GM19240 (cell line): ENCODE measurements at regions not wholly inside any gene's neighbourhood (a gene's known extent, or its start where the extent isn't known, plus 50 kb on each side); places are given as distances from the start of the nearest gene placed in this dataset.

ENCODE experiments used
- DNase-seq: peaks from one replicate; pipeline ENCODE4 v3.0.0; 2011; ENCODE audit warnings: low spot score; ENCODE audit not compliant: insufficient read length

DNA sequence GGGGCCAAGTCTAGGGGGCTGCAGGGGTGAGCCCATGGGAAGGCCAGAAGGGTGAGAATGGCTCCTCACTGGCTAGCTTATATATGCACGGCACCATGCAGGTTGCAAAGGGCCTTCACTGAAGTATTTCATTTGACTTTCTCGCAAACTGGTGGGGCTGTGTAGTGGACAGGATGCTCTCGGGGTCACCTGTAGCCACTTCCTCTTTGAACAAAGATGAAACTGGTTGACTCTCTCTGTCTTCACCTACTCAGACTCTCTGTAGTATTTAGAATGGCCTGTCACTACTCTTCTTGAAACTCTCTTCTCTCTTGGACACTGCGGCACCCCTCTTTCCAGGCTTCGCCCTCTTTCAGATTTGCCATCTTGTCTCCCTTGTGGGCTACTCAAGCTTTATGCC, 560.5 kb downstream of the PKHD1 start:
- DNase-seq: no peak

DNA sequence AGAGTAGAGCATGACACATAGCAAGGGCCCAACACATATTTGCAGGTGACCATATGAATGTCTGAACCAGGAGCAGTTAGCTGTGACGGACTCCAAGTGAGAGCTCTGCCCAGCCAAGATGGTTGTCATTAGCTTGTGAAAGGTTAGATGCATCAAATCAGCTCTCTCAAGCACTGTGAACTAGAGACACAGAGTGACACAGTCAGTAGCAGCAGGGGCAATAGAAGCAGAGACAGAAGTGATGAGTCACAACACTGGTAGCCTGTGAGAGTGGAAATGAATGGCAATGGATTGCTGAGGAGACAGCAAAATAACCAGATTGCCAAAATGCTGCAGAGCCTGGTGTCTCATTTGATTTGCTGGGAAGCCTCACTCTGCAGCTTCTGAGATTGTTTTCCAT, 558.9 kb downstream of the PKHD1 start:
- DNase-seq: no peak

DNA sequence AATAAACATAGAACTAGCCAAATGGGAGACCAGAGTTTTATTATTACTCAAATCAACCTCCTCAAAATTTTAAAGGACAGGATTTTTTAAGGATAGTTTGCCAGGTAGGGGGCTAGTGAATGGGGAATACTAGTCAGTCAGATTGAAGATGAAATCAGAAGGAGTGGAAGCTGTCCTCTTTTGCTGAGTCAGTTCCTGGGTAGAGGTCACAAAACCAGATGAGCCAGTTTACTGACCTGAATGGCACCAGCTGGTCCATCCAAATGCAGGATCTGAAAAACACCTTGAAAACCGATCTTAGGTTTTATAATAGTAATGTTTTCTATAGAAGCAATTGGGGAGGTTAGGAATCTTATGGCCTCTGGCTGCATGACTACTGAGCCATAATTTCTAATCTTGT, 558.2 kb downstream of the PKHD1 start:
- DNase-seq: no peak

DNA sequence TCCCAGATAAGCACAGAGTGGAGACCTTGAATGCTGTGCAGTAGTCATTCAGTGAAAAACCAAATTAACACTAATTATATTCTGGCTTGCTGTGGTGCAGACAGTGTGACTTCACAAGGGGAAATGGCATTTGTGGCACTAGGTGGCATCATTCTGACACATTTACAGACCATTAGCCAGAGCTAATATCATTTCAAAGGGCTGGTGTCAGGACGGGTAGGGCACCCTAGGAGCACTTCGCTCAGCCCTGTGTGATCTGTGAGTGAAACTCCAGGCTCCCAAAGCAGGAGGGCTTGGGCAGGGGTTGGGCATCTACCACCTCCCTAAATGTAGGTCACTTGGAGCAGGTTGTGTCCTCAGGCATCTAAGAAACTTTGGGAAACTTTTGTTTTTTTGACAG, 555.8 kb downstream of the PKHD1 start:
- no peak for DNase-seq

DNA sequence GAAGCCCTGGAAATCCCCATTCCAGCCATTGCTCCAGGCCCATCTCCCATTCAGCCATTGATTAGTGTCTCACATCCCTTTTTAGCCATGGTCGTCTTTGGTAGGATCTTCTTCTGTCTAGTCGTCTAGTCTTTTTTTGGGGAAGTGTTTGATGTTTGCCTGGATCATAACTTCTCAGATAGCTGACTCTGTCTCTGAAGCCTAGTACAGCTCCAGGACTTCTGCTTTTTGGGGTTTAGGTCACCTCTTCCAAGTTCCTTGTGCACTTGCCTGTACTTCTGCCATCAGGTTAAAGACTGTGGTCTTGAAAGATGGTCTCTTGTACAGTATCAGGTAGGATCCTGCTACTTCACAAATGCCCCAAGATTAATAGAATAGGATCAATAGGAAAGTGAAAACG, 553.5 kb downstream of the PKHD1 start:
- no peak for DNase-seq

DNA sequence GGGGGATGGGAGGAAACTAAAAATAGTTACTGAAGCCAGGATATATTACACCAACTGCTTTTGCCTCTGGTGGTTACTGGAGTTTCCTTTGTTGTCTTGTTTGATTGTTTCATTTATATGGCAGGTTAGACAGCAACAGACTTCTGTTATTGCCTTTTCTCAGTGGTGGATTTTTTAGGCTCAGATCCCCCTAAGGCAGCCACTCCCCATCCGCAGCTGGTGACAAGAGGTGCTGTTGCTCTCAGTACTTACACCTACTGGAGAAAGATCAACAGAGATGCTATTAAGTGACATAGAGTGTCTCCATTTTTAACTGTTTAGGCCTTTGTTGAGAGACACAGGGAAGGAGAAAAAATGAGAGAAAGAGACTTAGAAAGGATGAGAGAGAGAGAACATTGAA, 552.1 kb downstream of the PKHD1 start:
- DNase-seq: no peak

- DNase-seq: no peak
These were observed 550.7 kb downstream of the PKHD1 start for GRCh38 chr6:51536728-51537127.

DNA sequence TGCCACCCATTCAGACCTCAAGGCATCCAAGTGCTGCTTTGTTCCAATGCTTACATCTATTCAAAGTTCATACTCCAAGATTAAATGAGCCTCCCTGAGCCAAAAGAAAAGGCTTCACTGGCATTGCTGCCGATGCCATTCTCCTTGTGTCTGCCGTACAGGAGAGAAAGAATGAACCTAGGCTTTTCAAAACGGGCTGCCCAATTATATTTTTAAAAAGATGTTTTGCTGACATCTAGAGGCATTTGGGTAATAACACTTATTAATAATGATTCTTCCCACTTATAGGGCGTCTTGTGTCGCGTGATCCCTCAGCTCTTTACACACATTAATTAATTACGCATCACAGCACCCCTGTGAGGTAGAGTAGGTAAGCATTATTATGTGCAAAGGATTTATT, 545.6 kb downstream of the PKHD1 start:
- DNase-seq: no peak

DNA sequence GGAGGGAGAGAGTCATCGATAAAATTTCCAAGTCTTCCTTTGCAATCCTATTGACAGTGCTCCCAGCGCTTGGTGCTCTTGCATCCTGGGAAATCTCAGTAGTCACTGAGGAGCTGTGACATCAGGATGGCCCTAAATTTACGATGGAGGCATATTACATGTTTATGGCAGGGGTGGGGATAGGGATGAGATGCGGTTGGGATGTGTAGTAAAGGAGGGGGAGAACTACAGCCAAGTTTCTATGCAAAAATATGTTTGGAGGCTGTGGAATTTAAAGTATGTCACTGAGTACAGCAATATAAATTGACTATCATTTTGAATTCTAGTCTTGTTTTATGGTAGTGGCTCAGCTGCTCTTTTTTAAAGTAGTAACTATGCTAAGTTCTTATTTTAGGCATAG, 544.9 kb downstream of the PKHD1 start:
- DNase-seq: no peak

- no peak for DNase-seq
These were observed 537.2 kb downstream of the PKHD1 start for GRCh38 chr6:51550243-51550642.

- DNase-seq: no peak
These were observed 535.0 kb downstream of the PKHD1 start for GRCh38 chr6:51552435-51552834.

DNA sequence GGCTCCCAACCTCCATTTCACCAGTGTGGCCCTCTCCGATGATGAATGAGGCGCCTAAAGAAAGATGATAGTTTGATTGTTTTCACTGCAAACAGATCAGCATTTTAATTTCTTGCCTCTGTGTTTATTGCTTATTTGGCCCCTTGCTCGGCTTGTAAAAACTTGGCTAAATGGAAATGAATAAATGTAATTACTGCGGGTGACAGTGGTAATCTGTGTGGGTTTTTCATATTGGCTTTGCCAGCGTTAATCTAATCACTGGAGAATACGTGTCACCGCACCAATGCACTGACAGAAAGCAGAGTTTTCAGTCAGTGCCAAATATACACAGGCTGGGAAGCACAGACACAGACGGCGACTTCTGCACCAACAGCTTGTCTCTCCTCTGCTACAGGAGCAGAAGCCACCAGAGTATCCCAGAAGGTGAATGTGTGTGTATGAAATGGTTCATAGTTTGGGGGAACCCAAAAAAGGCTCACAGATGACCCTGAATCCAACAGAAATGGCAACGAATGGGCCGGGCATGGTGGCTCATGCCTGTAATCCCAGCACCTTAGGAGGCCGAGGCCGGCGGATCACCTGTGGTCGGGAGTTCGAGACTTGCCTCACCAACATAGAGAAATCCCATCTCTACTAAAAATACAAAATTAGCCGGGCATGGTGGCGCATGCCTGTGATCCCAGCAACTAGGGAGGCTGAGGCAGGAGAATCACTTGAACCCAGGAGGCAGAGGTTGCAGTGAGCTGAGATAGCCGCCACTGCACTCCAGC, 534.0 kb downstream of the PKHD1 start:
- DNase-seq: no peak

DNA sequence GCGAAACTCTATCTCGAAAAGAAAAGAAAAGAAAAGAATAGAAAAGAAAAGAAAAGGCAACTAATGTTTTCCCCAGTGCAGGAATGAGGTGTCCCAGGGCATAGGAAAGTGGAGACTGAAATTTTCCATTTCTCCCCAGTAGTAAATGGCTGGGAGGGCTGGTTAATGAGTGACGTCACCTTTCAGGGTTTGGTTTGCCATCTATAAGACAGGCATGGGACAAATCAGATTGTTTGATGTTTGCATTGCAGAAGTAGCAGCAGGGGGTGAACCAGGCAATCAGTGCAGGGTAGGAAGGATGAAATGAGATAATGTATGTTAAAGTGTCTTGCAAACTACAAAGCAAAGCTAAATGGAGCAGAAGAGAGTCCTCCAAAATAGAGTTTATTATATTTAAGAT, 533.4 kb downstream of the PKHD1 start:
- DNase-seq: no peak

DNA sequence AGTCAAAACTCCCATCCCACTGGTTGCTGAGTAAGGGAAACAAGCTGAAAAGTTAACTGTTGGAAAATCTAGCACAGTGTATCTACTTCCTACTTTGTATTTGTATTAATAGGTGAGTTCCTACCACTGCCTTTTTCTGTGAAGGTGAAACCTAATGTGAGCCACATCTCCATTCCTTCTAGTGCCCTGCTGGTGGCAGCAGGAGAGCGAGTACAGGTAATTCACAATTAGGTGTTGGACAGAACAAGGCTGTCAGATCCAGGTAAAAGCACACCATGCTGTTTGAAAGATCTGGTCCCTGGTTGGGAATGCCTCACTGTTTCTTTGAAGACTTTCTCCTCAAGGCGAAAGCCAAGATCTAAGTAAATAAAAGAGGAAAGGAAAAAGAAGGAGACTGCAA, 528.4 kb downstream of the PKHD1 start:
- DNase-seq: no peak

DNA sequence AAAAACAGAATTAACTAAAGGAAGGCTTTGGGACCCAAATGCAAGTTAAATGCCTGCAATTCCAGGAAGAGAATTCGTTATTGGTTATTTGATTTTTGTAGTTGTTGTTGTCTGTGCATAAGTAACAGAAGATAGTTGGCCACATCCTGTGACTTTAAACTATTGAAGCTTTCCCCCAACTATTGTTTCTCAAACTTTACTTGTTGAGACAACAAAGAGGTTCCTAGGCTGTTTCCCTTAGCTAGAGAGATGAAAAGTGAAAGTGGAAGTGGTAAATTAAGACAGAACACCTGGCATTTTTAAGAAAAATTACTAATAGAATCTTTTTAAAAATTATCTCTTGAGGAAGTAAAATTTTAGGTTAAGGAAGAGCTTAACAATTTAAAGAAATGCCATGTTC, 525.2 kb downstream of the PKHD1 start:
- no peak for DNase-seq
